Progenitor cell of endocrine pancreas (in vitro differentiated cells): ENCODE measurements at regions not wholly inside any gene's neighbourhood (a gene's known extent, or its start where the extent isn't known, plus 50 kb on each side); places are given as distances from the start of the nearest gene placed in this dataset.

Experiments
- DNase-seq: peaks from one replicate; pipeline ENCODE4 v3.0.0; 2021; ENCODE audit warnings: low spot score; ENCODE audit not compliant: unreplicated experiment
- H3K27ac Mint-ChIP-seq: 2 replicates; pipeline ENCODE4 v1.8.0; 2021; ENCODE audit warnings: mild to moderate bottlenecking, moderate library complexity, mixed read lengths
- H3K27me3 Mint-ChIP-seq: 2 replicates; pipeline ENCODE4 v1.8.0; 2021; ENCODE audit warnings: mixed read lengths
- H3K36me3 Mint-ChIP-seq: 2 replicates; pipeline ENCODE4 v1.8.0; 2022; ENCODE audit warnings: mixed read lengths; ENCODE audit not compliant: insufficient read depth
- H3K4me1 Mint-ChIP-seq: 2 replicates; pipeline ENCODE4 v1.8.0; 2021; ENCODE audit warnings: low read depth, mixed read lengths
- H3K4me3 Mint-ChIP-seq: 2 replicates; pipeline ENCODE4 v1.8.0; 2021; ENCODE audit warnings: low read depth, mild to moderate bottlenecking, moderate library complexity, mixed read lengths
- H3K9me3 Mint-ChIP-seq: 2 replicates; pipeline ENCODE4 v1.8.0; 2021; ENCODE audit warnings: low read depth, mixed read lengths
- CTCF ChIP-seq: fragments of 200-600 bp; sonication (generic); IDR thresholded peaks from one replicate; pipeline ENCODE4 v1.5.0; 2021; ENCODE audit warnings: antibody characterized with exemption, mild to moderate bottlenecking; ENCODE audit not compliant: unreplicated experiment

GRCh38 chr12:29991924-29992323 is 208.2 kb upstream of the TMTC1 start:
- DNase-seq = no peak
- no peak for TF ChIP-seq CTCF
- Mint-ChIP-seq H3K4me1 (no peaks in the 10 kb centered on the region), H3K27ac (no peak overlapping the region), H3K27me3 (no peaks in the 10 kb centered on the region), H3K36me3 (no peaks in the 10 kb centered on the region), H3K9me3 (peaks cover 7% of the 10 kb centered on the region), H3K4me3 (no peak overlapping the region)

GRCh38 chr12:29990971-29991370 is 207.2 kb upstream of the TMTC1 start:
- Mint-ChIP-seq H3K27ac (no peak overlapping the region), H3K9me3 (peaks cover 7% of the 10 kb centered on the region), H3K36me3 (no peaks in the 10 kb centered on the region), H3K27me3 (no peaks in the 10 kb centered on the region), H3K4me1 (peaks cover 5% of the 10 kb centered on the region), H3K4me3 (no peak overlapping the region)
- TF ChIP-seq CTCF = no peak
- no peak for DNase-seq

GRCh38 chr12:29983851-29984250 is 200.1 kb upstream of the TMTC1 start:
- Mint-ChIP-seq H3K9me3 (peaks cover 17% of the 10 kb centered on the region), H3K27me3 (no peaks in the 10 kb centered on the region), H3K36me3 (no peaks in the 10 kb centered on the region), H3K4me1 (peaks cover 10% of the 10 kb centered on the region), H3K4me3 (no peak overlapping the region), H3K27ac (no peak overlapping the region)
- no peak for TF ChIP-seq CTCF
- DNase-seq = no peak

- no peaks in the 10 kb centered on the region for H3K27me3 Mint-ChIP-seq
- H3K9me3 Mint-ChIP-seq = peaks cover 19% of the 10 kb centered on the region
- H3K27ac Mint-ChIP-seq = no peak overlapping the region
- no peak overlapping the region for H3K4me3 Mint-ChIP-seq
- peaks cover 2% of the 10 kb centered on the region for H3K36me3 Mint-ChIP-seq
- no peak for TF ChIP-seq CTCF
- no peak for DNase-seq
- H3K4me1 Mint-ChIP-seq = peaks cover 5% of the 10 kb centered on the region
Observed at GRCh38 chr12:29980304-29980703, 196.6 kb upstream of the TMTC1 start.

DNA sequence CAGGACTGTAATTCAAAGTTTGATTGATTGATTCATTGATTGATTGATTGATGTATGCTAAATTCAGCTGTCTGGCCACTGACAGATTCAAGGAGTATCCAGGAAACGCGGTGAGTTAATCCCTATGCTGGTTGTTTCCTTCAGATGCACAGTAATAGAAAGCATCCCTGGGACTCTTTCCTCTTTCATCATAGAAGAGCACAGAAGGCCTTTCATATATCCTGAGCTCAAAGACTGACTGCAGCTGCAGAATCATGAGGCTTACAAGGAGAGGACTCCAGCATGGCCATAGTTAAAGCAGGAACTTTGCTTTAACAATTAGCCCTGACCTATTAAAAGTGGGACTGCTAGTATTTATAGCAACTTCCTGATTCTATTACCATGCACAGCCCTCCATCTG is 187.7 kb upstream of the TMTC1 start:
- Mint-ChIP-seq H3K4me1 (peaks cover 6% of the 10 kb centered on the region), H3K9me3 (peaks cover 4% of the 10 kb centered on the region), H3K27me3 (no peaks in the 10 kb centered on the region), H3K27ac (no peak overlapping the region), H3K4me3 (no peak overlapping the region), H3K36me3 (peaks cover under 1% of the 10 kb centered on the region)
- no peak for DNase-seq
- no peak for TF ChIP-seq CTCF
